GM12873 (cell line): ENCODE measurements at regions not wholly inside any gene's neighbourhood (a gene's known extent, or its start where the extent isn't known, plus 50 kb on each side); places are given as distances from the start of the nearest gene placed in this dataset.

Experiments
- TF ChIP-seq, protein P1 (sequence below): IDR thresholded peaks from 2 replicates; pipeline ENCODE4 v1.5.1; 2012; ENCODE audit warnings: low read depth, mild to moderate bottlenecking, moderate library complexity, low read length, control low read depth; ENCODE audit not compliant: insufficient read depth; ENCODE audit errors: missing control alignments

DNA sequence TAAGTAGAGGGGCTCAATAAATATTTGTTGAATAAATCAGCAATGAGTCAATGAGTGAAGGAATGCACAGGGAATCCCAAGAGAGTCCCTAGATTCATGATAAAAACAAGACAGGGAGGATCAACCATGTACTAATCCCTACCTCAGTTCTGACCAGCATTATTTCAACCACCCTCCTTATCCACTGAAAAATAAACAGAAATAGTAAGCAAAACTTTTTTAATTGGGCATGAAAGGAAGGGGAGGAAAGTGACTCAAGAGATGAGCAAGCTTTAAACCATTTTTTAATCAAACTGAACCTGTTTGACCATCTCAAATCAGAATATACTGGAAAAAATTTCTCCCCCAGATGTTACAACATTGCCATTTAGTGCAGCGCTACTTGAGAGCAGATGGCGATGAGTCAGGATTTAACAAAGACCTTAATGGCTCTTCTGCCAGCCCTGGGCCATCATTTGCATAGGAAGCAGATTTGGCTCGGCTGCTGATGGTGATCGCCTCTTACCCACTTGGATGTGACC, 194.8 kb upstream of the SLC30A5 start:
- TF ChIP-seq, protein P1, sequence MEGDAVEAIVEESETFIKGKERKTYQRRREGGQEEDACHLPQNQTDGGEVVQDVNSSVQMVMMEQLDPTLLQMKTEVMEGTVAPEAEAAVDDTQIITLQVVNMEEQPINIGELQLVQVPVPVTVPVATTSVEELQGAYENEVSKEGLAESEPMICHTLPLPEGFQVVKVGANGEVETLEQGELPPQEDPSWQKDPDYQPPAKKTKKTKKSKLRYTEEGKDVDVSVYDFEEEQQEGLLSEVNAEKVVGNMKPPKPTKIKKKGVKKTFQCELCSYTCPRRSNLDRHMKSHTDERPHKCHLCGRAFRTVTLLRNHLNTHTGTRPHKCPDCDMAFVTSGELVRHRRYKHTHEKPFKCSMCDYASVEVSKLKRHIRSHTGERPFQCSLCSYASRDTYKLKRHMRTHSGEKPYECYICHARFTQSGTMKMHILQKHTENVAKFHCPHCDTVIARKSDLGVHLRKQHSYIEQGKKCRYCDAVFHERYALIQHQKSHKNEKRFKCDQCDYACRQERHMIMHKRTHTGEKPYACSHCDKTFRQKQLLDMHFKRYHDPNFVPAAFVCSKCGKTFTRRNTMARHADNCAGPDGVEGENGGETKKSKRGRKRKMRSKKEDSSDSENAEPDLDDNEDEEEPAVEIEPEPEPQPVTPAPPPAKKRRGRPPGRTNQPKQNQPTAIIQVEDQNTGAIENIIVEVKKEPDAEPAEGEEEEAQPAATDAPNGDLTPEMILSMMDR = no peak

DNA sequence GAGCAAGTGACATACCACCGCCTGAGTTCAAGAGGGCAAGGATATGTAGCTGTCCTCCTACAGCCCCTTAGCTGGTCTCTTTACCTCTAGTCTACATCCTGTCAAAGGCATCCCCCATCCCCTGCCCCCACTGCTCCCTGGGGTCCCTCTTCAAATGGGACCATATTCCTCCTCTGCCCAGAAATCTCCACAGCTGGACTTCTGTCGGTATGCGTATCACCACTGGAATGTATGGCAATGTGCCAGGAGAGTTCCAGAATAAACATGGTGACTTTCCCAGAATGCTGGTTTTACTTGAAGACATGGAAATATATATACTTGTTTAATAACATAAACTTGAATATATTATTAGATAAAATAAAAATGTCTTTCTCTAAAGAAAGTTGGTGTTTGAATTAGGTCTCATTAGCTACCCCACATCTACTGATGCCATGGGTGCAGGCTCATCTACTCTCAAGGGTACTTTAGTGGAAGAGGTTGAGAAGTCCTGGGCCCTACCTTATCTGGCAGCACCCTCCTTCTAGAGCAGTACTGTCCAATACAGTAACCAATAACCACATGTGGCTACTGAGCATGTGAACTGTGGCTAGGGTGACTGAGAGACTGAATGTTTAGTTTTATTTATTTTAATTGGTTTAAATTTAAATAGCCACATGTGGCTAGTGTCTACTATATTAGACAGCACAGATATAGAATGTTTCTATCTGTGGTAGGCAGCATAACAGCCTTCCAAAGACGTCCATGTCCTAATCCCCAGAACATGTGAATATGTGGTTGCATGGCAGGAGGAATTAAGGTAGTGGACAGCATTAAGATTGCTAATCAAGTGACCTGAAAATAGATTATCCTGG, 181.7 kb upstream of the SLC30A5 start:
- TF ChIP-seq, protein P1 = no peak

DNA sequence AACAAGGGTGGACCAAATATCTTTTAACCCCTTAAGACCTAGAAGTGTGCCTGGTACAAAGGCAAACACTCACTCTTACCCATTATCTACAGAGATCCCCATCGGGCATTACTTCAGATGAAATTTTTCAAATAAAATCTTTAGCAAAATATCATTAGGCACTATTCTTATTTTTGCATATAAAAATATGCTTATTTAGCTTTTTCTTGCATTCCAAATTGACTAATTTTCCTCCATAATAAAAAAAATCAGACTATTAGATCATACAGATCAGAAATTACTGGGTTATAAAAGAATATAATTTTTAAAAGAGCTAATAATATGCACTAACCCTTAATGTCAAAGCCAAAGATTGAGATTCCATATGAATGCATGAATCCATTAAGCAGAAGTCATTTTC, 178.7 kb upstream of the SLC30A5 start:
- TF ChIP-seq, protein P1 = no peak

DNA sequence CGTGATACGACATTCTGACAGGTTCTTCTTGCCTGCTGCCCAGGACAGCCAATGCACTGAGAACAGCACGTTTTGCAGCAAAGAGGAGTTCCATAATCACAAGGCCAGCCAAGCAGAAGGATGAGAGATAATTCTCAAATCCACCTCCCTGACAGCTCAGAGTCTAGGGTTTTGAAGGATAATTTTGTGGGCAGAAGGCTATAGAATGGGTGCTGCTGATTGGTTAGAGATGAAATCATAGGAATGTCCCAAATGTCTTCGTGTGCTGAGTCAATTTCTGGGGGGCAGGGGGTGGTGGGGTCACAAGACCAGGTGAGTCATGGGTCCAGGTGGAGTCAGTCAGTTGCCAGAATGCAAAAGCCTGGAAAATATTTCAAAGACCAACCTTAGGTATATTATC, 175.5 kb upstream of the SLC30A5 start:
- TF ChIP-seq, protein P1 = no peak

DNA sequence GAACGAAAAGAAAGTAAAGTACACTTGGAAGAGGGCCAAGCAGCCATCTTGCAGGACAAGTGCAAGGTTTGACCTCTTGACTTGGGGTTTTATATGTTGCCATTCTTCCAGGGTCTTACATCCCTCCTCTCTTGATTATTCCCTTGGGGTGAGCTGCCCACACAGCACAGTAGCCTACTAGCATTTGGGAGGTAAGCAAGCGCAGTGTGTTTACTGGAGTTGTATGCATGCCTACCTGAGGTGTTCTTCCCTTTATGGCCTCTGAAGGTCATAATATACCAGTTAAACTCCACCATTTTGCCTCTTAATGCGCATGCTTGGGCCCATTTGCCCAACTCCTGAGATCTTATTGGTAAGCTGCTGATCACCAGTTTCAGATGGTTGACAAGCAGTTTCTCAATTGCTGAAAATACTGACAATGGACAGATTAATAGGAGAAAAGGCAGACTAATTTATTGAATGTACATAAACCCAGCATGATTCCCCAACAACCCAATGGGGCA, 173.8 kb upstream of the SLC30A5 start:
- TF ChIP-seq, protein P1 = no peak

DNA sequence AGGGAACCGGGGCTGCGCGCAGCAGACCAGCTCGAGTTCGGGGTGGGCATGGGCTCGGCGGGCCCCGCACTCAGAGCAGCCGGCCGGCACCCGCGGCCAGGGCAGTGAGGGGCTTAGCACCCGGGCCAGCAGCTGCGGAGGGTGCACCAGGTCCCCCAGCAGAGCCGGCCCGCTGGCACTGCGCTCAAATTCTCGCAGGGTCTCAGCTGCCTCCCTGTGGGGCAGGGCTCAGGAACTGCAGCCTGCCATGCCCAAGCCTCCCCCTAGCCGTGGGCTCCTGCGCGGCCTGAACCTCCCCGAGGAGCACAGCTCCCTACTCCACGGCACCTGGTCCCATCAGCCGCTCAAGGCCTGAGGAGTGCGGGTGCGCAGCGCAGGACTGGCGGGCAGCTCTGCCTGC, 172.9 kb upstream of the SLC30A5 start:
- TF ChIP-seq, protein P1 = no peak

DNA sequence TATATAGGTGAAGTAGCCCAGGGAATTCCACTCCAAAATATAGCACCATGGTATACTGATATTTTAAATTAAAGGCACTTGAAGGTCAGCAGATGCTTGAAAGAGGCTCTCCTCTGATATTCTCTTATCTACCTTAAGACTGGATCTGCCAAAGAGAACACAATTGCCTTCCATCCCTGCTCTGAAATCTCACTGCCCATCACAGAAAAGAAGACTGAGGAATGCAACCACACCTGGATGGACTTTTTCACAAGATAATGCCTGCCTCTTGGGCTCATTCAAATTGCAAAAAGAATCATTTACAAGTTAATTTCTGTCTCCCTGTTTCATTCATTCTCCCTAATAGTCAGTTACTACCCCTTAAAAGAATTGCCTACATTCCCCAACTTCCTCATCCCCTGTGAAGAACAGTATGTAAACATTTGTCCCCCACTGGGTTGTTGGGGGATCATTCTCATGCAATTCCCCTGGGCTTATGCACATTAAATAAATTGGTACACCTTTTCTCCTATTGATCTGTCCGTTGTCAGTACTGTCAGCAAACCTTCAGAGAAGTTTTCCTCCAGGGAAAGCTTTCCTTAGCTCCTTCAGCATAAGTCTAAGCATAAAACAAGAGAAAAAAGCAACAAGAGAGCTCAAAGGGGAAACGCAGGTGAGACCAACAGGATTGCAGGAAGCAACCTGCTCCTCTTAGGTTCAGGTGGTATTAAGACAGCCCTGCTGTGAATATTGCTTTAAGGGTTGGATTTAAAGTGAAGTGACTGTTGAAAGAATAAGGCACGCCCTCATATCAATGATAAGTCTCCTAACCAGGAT, 171.4 kb upstream of the SLC30A5 start:
- TF ChIP-seq, protein P1 = no peak
